Duodenal mucosa (tissue), 2 donors: ENCODE measurements at regions not wholly inside any gene's neighbourhood (a gene's known extent, or its start where the extent isn't known, plus 50 kb on each side); places are given as distances from the start of the nearest gene placed in this dataset.

Experiments
- H3K27ac ChIP-seq: one replicate; pipeline ENCODE4 v1.7.0; 2013; ENCODE audit warnings: low read depth, low read length
- H3K27me3 ChIP-seq, 2 donors: one replicate each; pipeline ENCODE4 v1.7.0; 2013; ENCODE audit warnings: low read length in 2 of 2, control low read depth in 1 of 2; ENCODE audit not compliant: insufficient read depth in 2 of 2, control insufficient read depth in 1 of 2
- H3K36me3 ChIP-seq, 2 donors: one replicate each; pipeline ENCODE4 v1.7.0; 2013; ENCODE audit warnings: low read length in 2 of 2, control low read depth in 1 of 2; ENCODE audit not compliant: insufficient read depth in 2 of 2, control insufficient read depth in 1 of 2
- H3K4me1 ChIP-seq, 2 donors: one replicate each; pipeline ENCODE4 v1.7.0; 2013; ENCODE audit warnings: low read length in 2 of 2, control low read depth in 1 of 2; ENCODE audit not compliant: insufficient read depth in 2 of 2, control insufficient read depth in 1 of 2
- H3K4me3 ChIP-seq, 2 donors: one replicate each; pipeline ENCODE4 v1.7.0; 2013; ENCODE audit warnings: low read length in 2 of 2, low read depth in 1 of 2
- H3K9ac ChIP-seq, 2 donors: one replicate each; pipeline ENCODE4 v1.7.0; 2013; ENCODE audit warnings: low read length in 2 of 2, low read depth in 1 of 2
- H3K9me3 ChIP-seq, 2 donors: one replicate each; pipeline ENCODE4 v1.7.0; 2013; ENCODE audit warnings: low read length in 2 of 2, control low read depth in 1 of 2; ENCODE audit not compliant: control insufficient read depth in 1 of 2

GRCh38 chr10:2925631-2926030 is 141.7 kb upstream of the PFKP start:
- H3K9me3 ChIP-seq, result no peaks in the 10 kb centered on the region
- H3K9ac ChIP-seq, result no peak overlapping the region
- no peaks in the 10 kb centered on the region for H3K36me3 ChIP-seq
- H3K27ac ChIP-seq, result no peak overlapping the region
- peaks cover 8 to 12% of the 10 kb centered on the region in 2 donors for H3K4me1 ChIP-seq
- H3K27me3 ChIP-seq, result no peaks in the 10 kb centered on the region
- no peak overlapping the region for H3K4me3 ChIP-seq

GRCh38 chr10:2924431-2924830 is 142.9 kb upstream of the PFKP start:
- Histone ChIP-seq H3K4me1 (peaks cover 10 to 12% of the 10 kb centered on the region in 2 donors), H3K4me3 (no peak overlapping the region), H3K9me3 (no peaks in the 10 kb centered on the region), H3K27ac (no peak overlapping the region), H3K9ac (no peak overlapping the region), H3K27me3 (no peaks in the 10 kb centered on the region), H3K36me3 (no peaks in the 10 kb centered on the region)

- Histone ChIP-seq H3K36me3 (no peaks in the 10 kb centered on the region), H3K27me3 (peaks cover 0 to 4% of the 10 kb centered on the region in 2 donors), H3K27ac (no peak overlapping the region), H3K9me3 (no peaks in the 10 kb centered on the region), H3K4me3 (no peak overlapping the region), H3K9ac (no peak overlapping the region), H3K4me1 (peaks cover 8 to 10% of the 10 kb centered on the region in 2 donors)
Measured at GRCh38 chr10:2921956-2922680, 145.2 kb upstream of the PFKP start.

GRCh38 chr10:2920637-2921036 is 146.7 kb upstream of the PFKP start:
- Histone ChIP-seq H3K4me1 (peaks cover 4 to 6% of the 10 kb centered on the region in 2 donors), H3K4me3 (no peak overlapping the region), H3K36me3 (no peaks in the 10 kb centered on the region), H3K9me3 (no peaks in the 10 kb centered on the region), H3K27ac (no peak overlapping the region), H3K9ac (no peak overlapping the region), H3K27me3 (peaks cover 0 to 4% of the 10 kb centered on the region in 2 donors)

- H3K27ac ChIP-seq, result no peak overlapping the region
- peaks cover 0 to 3% of the 10 kb centered on the region in 2 donors for H3K4me1 ChIP-seq
- peaks cover 0 to 4% of the 10 kb centered on the region in 2 donors for H3K27me3 ChIP-seq
- H3K4me3 ChIP-seq, result no peak overlapping the region
- H3K36me3 ChIP-seq, result no peaks in the 10 kb centered on the region
- no peak overlapping the region for H3K9ac ChIP-seq
- H3K9me3 ChIP-seq, result no peaks in the 10 kb centered on the region
Measured at GRCh38 chr10:2920168-2920567, 147.2 kb upstream of the PFKP start.

GRCh38 chr10:2919016-2919415 is 148.3 kb upstream of the PFKP start:
- Histone ChIP-seq H3K36me3 (no peaks in the 10 kb centered on the region), H3K4me3 (no peak overlapping the region), H3K27me3 (peaks cover 0 to 4% of the 10 kb centered on the region in 2 donors), H3K4me1 (peaks cover 0 to 3% of the 10 kb centered on the region in 2 donors), H3K9ac (no peak overlapping the region), H3K9me3 (no peaks in the 10 kb centered on the region), H3K27ac (no peak overlapping the region)

- H3K36me3 ChIP-seq, result no peaks in the 10 kb centered on the region
- H3K9ac ChIP-seq, result no peak overlapping the region
- peaks cover 0 to 4% of the 10 kb centered on the region in 2 donors for H3K27me3 ChIP-seq
- H3K9me3 ChIP-seq, result no peaks in the 10 kb centered on the region
- H3K4me3 ChIP-seq, result no peak overlapping the region
- no peak overlapping the region for H3K27ac ChIP-seq
- H3K4me1 ChIP-seq, result peaks cover 0 to 3% of the 10 kb centered on the region in 2 donors
Measured at GRCh38 chr10:2918489-2918888, 148.9 kb upstream of the PFKP start.

GRCh38 chr10:2917926-2918325 is 149.4 kb upstream of the PFKP start:
- H3K4me3 ChIP-seq, result no peak overlapping the region
- peaks cover 0 to 3% of the 10 kb centered on the region in 2 donors for H3K4me1 ChIP-seq
- peaks cover 0 to 4% of the 10 kb centered on the region in 2 donors for H3K27me3 ChIP-seq

GRCh38 chr10:2915412-2915811 is 151.9 kb upstream of the PFKP start:
- H3K9me3 ChIP-seq, result no peaks in the 10 kb centered on the region
- H3K4me3 ChIP-seq, result no peak overlapping the region
- H3K27ac ChIP-seq, result no peak overlapping the region
- H3K36me3 ChIP-seq, result no peaks in the 10 kb centered on the region
- no peak overlapping the region for H3K9ac ChIP-seq
- peaks cover 0 to 4% of the 10 kb centered on the region in 2 donors for H3K27me3 ChIP-seq
- H3K4me1 ChIP-seq, result no peaks in the 10 kb centered on the region

More at GRCh38 chr10:2917926-2918325, 149.4 kb upstream of the PFKP start:
- H3K9ac ChIP-seq, result no peak overlapping the region
- H3K9me3 ChIP-seq, result no peaks in the 10 kb centered on the region
- no peaks in the 10 kb centered on the region for H3K36me3 ChIP-seq
- no peak overlapping the region for H3K27ac ChIP-seq

GRCh38 chr10:2914741-2915140 is 152.6 kb upstream of the PFKP start:
- Histone ChIP-seq H3K27ac (no peak overlapping the region), H3K4me3 (no peak overlapping the region), H3K27me3 (peaks cover 0 to 4% of the 10 kb centered on the region in 2 donors)

More at GRCh38 chr10:2914741-2915140, 152.6 kb upstream of the PFKP start:
- no peaks in the 10 kb centered on the region for H3K9me3 ChIP-seq
- H3K36me3 ChIP-seq, result no peaks in the 10 kb centered on the region
- H3K9ac ChIP-seq, result no peak overlapping the region
- no peaks in the 10 kb centered on the region for H3K4me1 ChIP-seq
